Activated naive CD4-positive, alpha-beta T cell treated with anti-CD3 and anti-CD28 coated beads, Interleukin-2, amount 50 U/mL, for 72 hours (primary cell): ENCODE measurements at regions not wholly inside any gene's neighbourhood (a gene's known extent, or its start where the extent isn't known, plus 50 kb on each side); places are given as distances from the start of the nearest gene placed in this dataset.
A peak's percentile ranks its signal among the peaks of the same experiment; 100 is the strongest.

Experiments
- ATAC-seq, 2 donors: fragments of 150-1000 bp; cut with Tn5 transposase; 2 replicates each; pipeline ENCODE4 v1.10.0; 2021; ENCODE audit warnings: mild to moderate bottlenecking in 2 of 2, moderate library complexity in 2 of 2
- DNase-seq, 2 donors: peaks; one replicate each; pipeline ENCODE4 v3.0.0; 2021 to 2022; ENCODE audit warnings: low spot score in 2 of 2
- H3K27ac Mint-ChIP-seq, 2 donors: one replicate each; pipeline ENCODE4 v1.8.0; 2022; ENCODE audit warnings: mild to moderate bottlenecking in 2 of 2, mixed read lengths in 2 of 2
- H3K36me3 Mint-ChIP-seq, 2 donors: one replicate each; pipeline ENCODE4 v1.8.0; 2022; ENCODE audit warnings: mixed read lengths in 2 of 2
- H3K9me3 Mint-ChIP-seq, 2 donors: one replicate each; pipeline ENCODE4 v1.8.0; 2022; ENCODE audit warnings: mixed read lengths in 2 of 2

DNA sequence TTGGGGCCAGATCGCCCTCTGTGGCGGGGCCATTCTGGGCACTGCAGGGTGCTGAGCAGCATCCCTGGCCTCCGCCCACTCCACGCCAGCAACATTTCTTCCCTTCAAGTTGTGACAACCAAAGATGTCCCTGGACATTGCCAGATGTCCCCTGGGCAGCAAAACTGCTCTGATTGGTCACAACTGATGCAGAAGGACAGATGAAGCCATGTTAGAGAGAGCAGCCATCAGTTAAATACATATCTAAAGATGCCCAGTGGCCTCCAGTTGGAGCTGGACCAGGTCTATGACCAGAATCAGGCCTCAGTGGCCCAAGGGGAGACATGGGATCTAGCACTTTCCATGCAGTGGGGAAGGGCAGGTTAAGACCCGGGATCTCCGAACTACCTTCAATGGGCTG is 125.7 kb downstream of the PTPRS start:
- ATAC-seq (no peak), DNase-seq (no peak)
- peaks cover 3 to 6% of the 10 kb centered on the region in 2 donors for H3K9me3 Mint-ChIP-seq
- peaks cover 0 to 7% of the 10 kb centered on the region in 2 donors for H3K36me3 Mint-ChIP-seq
- no peak overlapping the region for H3K27ac Mint-ChIP-seq

- ATAC-seq (no peak), DNase-seq (no peak)
- Mint-ChIP-seq H3K27ac (no peak overlapping the region), H3K36me3 (peaks cover 0 to 7% of the 10 kb centered on the region in 2 donors), H3K9me3 (peaks cover 3 to 6% of the 10 kb centered on the region in 2 donors)
These were observed 126.2 kb downstream of the PTPRS start for GRCh38 chr19:5214371-5214770.

DNA sequence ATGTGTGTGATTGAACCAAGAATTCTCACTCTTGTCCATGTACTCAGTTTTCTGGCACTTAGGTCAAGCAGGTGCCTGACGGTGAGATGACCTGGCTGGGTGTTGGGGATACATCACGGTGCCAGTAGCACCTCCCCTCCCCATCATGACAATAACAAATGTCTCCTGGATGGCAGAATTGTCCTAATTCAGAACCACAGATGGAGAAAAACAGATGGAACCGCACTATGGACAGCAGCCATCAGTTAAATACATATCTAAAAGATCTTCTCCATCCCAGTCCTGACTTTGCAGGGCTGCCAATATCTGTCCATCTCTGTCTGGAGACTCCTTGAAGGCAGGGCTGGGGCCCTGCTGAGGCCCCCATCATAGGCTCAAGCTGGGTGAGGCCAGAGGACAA is 126.9 kb downstream of the PTPRS start:
- peaks cover 3 to 6% of the 10 kb centered on the region in 2 donors for H3K9me3 Mint-ChIP-seq
- no peak for ATAC-seq
- H3K36me3 Mint-ChIP-seq, result peaks cover 0 to 7% of the 10 kb centered on the region in 2 donors
- no peak for DNase-seq
- peak overlapping the region in 1 of 2 donors; percentile 25 for H3K27ac Mint-ChIP-seq

- DNase-seq (no peak), ATAC-seq (no peak)
- H3K9me3 Mint-ChIP-seq, result peaks cover 3 to 6% of the 10 kb centered on the region in 2 donors
- H3K27ac Mint-ChIP-seq, result no peak overlapping the region
- peaks cover 0 to 7% of the 10 kb centered on the region in 2 donors for H3K36me3 Mint-ChIP-seq
These were observed 128.5 kb downstream of the PTPRS start for GRCh38 chr19:5212101-5212500.

DNA sequence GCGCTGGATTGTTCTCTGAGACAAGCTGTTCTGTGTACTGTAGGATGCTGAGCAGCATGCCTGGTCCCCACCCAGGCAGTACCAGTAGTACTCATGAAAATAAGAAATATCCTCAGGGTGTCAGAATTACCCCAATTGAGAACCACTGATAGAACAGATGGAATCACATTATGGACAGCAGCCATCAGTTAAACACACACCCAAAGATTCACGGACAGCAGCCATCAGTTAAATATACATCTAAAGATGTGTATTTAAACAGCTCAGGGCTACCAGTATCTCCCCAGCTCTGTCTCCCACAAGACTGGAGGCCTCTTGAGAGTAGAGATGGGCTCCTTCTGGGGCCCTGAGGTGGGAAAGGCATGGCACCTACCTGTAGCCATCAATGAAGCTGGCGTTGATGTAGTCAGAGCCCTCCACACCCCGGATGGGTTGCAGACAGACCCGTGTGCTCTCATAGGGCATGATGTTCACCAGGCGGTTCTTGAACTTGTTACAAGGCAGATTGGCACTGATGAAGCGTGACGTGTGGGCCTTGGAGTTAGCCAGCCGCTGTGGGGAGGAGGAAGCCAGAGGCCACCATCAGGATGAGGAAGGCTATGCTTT is 129.3 kb downstream of the PTPRS start:
- Mint-ChIP-seq H3K9me3 (peaks cover 3 to 6% of the 10 kb centered on the region in 2 donors), H3K27ac (no peak overlapping the region), H3K36me3 (peaks cover 0 to 7% of the 10 kb centered on the region in 2 donors)
- ATAC-seq (no peak), DNase-seq (no peak)

DNA sequence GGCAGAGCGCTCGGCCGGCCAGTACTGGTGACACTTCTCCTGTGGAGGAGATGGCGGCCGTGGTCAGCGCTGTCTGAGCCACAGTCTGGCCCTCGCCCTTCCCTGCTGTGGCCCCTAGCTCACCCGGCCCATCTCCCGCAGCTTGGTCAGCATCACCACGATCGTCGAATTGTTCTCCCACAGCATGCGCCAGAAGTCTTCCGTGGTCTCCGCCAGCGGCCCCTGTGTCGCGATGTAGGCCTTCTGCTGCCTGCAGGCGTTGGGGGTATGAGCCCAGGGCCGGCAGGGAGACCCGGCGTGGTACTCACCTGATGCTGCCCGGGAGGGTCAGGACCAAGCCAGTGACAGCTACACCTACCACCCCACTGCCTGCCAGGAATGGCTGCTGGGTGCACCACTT is 130.1 kb downstream of the PTPRS start:
- DNase-seq (no peak), ATAC-seq (no peak)
- Mint-ChIP-seq H3K27ac (no peak overlapping the region), H3K9me3 (peaks cover 3 to 6% of the 10 kb centered on the region in 2 donors), H3K36me3 (peaks cover 0 to 7% of the 10 kb centered on the region in 2 donors)

- no peak overlapping the region for H3K27ac Mint-ChIP-seq
- ATAC-seq (no peak), DNase-seq (no peak)
- H3K9me3 Mint-ChIP-seq, result peaks cover 3 to 11% of the 10 kb centered on the region in 2 donors
- peaks cover 0 to 7% of the 10 kb centered on the region in 2 donors for H3K36me3 Mint-ChIP-seq
These were observed 132.8 kb downstream of the PTPRS start for GRCh38 chr19:5207806-5208205.

DNA sequence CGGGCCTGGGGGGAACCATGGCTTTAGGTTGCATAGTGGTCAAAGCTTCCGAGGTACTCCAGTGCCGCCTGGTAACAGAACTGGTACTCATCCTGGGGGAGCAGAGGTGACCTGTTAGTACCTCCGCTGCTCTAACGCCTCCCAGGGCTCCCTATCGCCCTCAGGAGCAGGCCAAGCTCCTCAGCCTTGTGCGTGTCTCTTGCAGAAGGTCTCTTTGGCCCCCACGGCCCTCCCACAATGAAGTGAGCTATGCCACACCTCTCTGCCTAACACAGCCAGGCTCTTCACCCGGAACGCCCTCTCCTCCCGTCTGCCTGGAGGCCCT is 133.9 kb downstream of the PTPRS start:
- DNase-seq, result no peak

DNA sequence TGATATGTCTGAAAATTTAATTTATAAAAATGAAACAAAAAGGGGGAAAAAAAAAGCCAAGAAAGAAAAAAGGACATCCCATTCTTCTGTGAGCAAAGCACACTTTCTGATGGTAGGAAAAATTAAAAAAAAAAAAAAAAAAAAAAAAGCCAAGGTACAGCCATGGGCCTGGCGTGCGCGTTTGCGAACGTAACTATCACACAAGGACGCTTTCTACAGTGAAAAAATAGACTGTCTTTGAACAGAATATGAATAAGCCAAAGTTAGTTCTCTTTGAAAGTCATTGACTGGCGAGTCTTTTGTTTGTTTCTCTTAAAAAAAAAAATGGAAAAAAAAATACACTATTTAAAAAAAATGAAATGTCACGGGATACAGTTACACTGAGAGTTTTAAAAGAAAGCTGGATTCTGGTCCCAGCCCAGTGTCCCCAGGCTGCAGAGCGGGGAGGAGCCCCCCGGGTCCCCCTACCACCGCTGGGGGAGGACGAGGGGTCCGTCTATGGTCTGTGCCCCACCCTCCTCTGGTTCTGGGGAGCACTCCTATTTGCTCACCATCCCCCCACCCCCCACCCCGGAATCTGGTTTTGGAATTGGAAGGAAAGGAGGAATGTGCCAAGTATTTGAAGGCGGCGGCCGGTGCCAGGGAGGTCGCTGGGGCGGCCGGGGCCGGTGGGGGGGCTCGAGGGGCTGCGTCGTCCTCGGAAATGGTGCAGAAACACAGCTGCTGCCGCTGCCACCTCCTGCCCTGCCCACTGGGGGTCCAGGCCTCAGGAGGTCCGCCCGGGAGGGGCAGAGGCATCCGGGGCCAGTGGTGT is 134.5 kb downstream of the PTPRS start:
- Mint-ChIP-seq H3K36me3 (peaks cover 0 to 15% of the 10 kb centered on the region in 2 donors), H3K27ac (no peak overlapping the region)
- ATAC-seq, result peak in 1 of 2 donors; percentile 5

More for the DNA sequence above, 133.9 kb downstream of the PTPRS start:
- peaks cover 3 to 14% of the 10 kb centered on the region in 2 donors for H3K9me3 Mint-ChIP-seq
- peaks cover 0 to 10% of the 10 kb centered on the region in 2 donors for H3K36me3 Mint-ChIP-seq
- no peak overlapping the region for H3K27ac Mint-ChIP-seq
- ATAC-seq, result no peak

DNA sequence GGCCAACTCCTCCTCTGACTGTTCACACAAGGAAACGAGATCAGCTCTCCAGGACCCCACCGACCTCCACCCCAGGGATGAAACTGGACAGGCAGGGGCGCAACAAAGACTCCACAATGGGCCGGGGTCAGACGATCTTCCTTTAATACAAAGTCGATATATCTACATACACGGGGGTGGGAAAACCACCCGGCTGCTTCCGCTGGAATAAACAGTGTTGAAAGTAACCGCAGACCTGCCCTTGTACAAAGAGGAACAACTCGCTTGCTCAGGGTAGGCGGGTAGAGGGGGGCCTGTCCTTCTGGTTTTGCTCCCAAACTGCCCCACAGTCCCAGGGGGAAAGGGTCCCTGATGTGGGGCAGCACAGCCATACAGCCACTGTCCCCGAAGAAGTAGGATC is 135.2 kb downstream of the PTPRS start:
- Mint-ChIP-seq H3K36me3 (peaks cover 0 to 13% of the 10 kb centered on the region in 2 donors), H3K27ac (peak overlapping the region in 1 of 2 donors; percentile 11), H3K9me3 (peaks cover 0 to 18% of the 10 kb centered on the region in 2 donors)
- DNase-seq, result no peak
- peak in 1 of 2 donors; percentile 55 for ATAC-seq

More for the DNA sequence above, 134.5 kb downstream of the PTPRS start:
- peaks cover 3 to 16% of the 10 kb centered on the region in 2 donors for H3K9me3 Mint-ChIP-seq
- DNase-seq, result no peak

GRCh38 chr19:5204212-5204611 is 136.4 kb downstream of the PTPRS start:
- Mint-ChIP-seq H3K27ac (no peak overlapping the region), H3K9me3 (peaks cover 0 to 18% of the 10 kb centered on the region in 2 donors), H3K36me3 (peaks cover 0 to 13% of the 10 kb centered on the region in 2 donors)
- no peak for ATAC-seq
- no peak for DNase-seq
